CD4-positive, alpha-beta memory T cell (primary cell): ENCODE measurements at regions not wholly inside any gene's neighbourhood (a gene's known extent, or its start where the extent isn't known, plus 50 kb on each side); places are given as distances from the start of the nearest gene placed in this dataset.

Source experiments
- CTCF ChIA-PET: fragments of 350-600 bp; sonication (Branson Sonifier 250); formaldehyde crosslinking; loops from one replicate; lab custom pipeline; 2021; ENCODE audit warnings: inconsistent platforms; ENCODE audit not compliant: partially characterized antibody; lab: Charles Lee
- POLR2A ChIA-PET: fragments of 350-600 bp; sonication (Branson Sonifier 250); formaldehyde crosslinking; loops from one replicate; lab custom pipeline; 2021; ENCODE audit not compliant: partially characterized antibody; lab: Charles Lee
- DNase-seq, 5 donors: peaks; one replicate each; pipeline versions ENCODE4 v3.0.0 to v3.0.0-alpha.2; 2020 to 2022; ENCODE audit warnings: mixed read lengths in 1 of 5
- H3K27ac ChIP-seq: one replicate; pipeline ENCODE4 v1.7.0; 2013; ENCODE audit warnings: low read depth, low read length
- H3K27me3 ChIP-seq: 2 replicates; pipeline ENCODE4 v1.7.0; 2013; ENCODE audit warnings: mild to moderate bottlenecking, low read length, moderate library complexity; ENCODE audit not compliant: insufficient read depth
- H3K36me3 ChIP-seq: 2 replicates; pipeline ENCODE4 v1.7.0; 2013; ENCODE audit warnings: mild to moderate bottlenecking, low read length, moderate library complexity; ENCODE audit not compliant: insufficient read depth
- H3K4me1 ChIP-seq: 2 replicates; pipeline ENCODE4 v1.7.0; 2013; ENCODE audit warnings: mild to moderate bottlenecking, low read length, moderate library complexity; ENCODE audit not compliant: insufficient read depth
- H3K4me3 ChIP-seq, 2 donors: one replicate each; pipeline ENCODE4 v1.7.0; 2013; ENCODE audit warnings: low read length in 2 of 2, mild to moderate bottlenecking in 1 of 2
- H3K9me3 ChIP-seq, 2 donors: one replicate each; pipeline ENCODE4 v1.7.0; 2013; ENCODE audit warnings: low read length in 2 of 2, control low read depth in 1 of 2; ENCODE audit not compliant: control insufficient read depth in 1 of 2
- H3K27ac Mint-ChIP-seq, 7 donors: one replicate each; pipeline ENCODE4 v1.8.0; 2020 to 2021; ENCODE audit warnings: mixed read lengths in 7 of 7, mild to moderate bottlenecking in 6 of 7, inconsistent platforms in 3 of 7, moderate library complexity in 3 of 7
- H3K27me3 Mint-ChIP-seq, 2 donors: one replicate each; pipeline ENCODE4 v1.8.0; 2020 to 2021; ENCODE audit warnings: mixed read lengths in 2 of 2
- H3K36me3 Mint-ChIP-seq, 2 donors: one replicate each; pipeline ENCODE4 v1.8.0; 2020 to 2021; ENCODE audit warnings: mixed read lengths in 2 of 2, inconsistent platforms in 1 of 2, mild to moderate bottlenecking in 1 of 2
- H3K4me1 Mint-ChIP-seq, 4 donors: one replicate each; pipeline ENCODE4 v1.8.0; 2020 to 2021; ENCODE audit warnings: mixed read lengths in 4 of 4, mild to moderate bottlenecking in 1 of 4
- H3K4me3 Mint-ChIP-seq, 8 donors: one replicate each; pipeline ENCODE4 v1.8.0; 2020 to 2021; ENCODE audit warnings: mixed read lengths in 8 of 8, mild to moderate bottlenecking in 7 of 8, moderate library complexity in 6 of 8, inconsistent platforms in 3 of 8
- H3K9me3 Mint-ChIP-seq, 8 donors: one replicate each; pipeline ENCODE4 v1.8.0; 2020 to 2021; ENCODE audit warnings: mixed read lengths in 8 of 8, mild to moderate bottlenecking in 5 of 8, inconsistent platforms in 3 of 8, moderate library complexity in 1 of 8
- intact Hi-C: fragments of 100-400 bp; cut with micrococcal nuclease; formaldehyde crosslinking; loops from one replicate; pipeline ENCODE4 v1.15.1; 2023

DNA sequence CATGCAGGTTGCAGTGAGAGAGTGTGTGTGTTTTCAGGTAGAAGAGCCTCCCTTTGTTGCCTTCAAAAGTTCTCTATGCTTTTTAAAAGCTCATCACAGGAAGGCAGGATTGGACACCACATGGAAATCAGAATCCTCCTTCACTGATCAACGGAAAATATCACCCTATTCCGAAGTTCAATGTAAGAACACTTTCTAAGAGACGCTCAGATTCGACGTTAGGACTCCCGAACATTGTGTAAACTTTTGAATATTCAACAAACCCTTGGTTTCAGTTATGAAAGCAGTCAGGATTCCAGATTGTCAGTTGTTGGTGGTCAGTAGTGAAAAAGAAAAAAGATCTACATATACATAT is 561.4 kb upstream of the ID2 start:
- H3K27me3 Mint-ChIP-seq, result no peaks in the 10 kb centered on the region
- ChIA-PET POLR2A (no interaction called here), CTCF (no interaction called here)
- Histone ChIP-seq H3K27me3 (no peaks in the 10 kb centered on the region), H3K9me3 (no peaks in the 10 kb centered on the region), H3K4me3 (no peak overlapping the region), H3K36me3 (no peaks in the 10 kb centered on the region), H3K27ac (no peak overlapping the region), H3K4me1 (no peaks in the 10 kb centered on the region)
- H3K27ac Mint-ChIP-seq, result peak overlapping the region in 2 of 7 donors; percentile 22 to 42
- H3K36me3 Mint-ChIP-seq, result no peaks in the 10 kb centered on the region
- intact Hi-C loops, result no loop called here
- no peak for DNase-seq
- peaks cover 4 to 10% (median 5%) of the 10 kb centered on the region in 4 donors for H3K4me1 Mint-ChIP-seq
- no peaks in the 10 kb centered on the region for H3K9me3 Mint-ChIP-seq
- H3K4me3 Mint-ChIP-seq, result no peak overlapping the region

DNA sequence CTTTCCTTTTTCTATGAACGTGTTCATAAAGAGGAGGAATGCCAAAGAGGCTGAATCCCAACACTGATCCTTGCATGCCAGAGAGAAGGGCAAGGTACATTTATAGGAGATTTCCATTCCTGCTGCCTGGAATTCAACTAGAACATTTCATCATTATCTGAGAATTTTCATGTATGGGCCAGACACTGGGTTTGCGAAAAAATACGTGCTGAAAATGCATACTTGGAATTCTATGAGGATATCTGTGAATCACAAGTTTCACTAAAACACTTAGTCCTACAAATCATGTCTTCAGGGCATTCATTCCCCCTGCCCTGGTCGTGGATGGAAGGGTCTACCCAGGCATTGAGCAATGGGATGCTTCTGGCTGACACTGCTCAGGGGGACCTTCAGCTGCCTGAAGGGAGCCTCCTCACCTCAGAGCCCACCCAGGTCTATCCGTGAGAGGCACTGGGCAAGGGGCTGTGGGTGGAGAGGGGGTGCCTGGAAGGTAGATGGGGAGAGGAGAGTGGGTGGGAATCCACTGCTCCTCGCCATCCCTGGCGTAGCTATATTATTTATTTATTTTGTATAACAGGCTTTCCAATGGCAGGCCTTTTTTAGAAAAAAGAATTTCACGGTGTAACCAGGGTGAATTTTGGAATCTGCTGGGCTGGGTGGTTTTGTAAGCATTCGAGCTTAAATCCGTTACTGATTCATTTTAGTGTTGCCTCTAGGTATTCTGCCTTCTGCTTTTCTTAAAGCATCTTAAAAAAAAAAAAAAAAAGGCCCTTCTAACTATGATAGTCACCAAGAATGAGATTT is 560.6 kb upstream of the ID2 start:
- H3K9me3 ChIP-seq, result no peaks in the 10 kb centered on the region
- H3K4me3 ChIP-seq, result no peak overlapping the region
- ChIA-PET CTCF (interaction anchor here (0.7 kb wide), 1 partner anchor 310 kb away, joined by 3 read pairs; no protein-coding TSS in a partner anchor), POLR2A (no interaction called here)
- Mint-ChIP-seq H3K9me3 (no peaks in the 10 kb centered on the region), H3K36me3 (peaks cover 0 to 2% of the 10 kb centered on the region in 2 donors), H3K4me3 (no peak overlapping the region), H3K27me3 (no peaks in the 10 kb centered on the region), H3K4me1 (peaks cover 3 to 10% (median 5%) of the 10 kb centered on the region in 4 donors), H3K27ac (no peak overlapping the region)
- no peak overlapping the region for H3K27ac ChIP-seq
- intact Hi-C loops, result no loop called here
- no peaks in the 10 kb centered on the region for H3K36me3 ChIP-seq
- H3K4me1 ChIP-seq, result no peaks in the 10 kb centered on the region
- no peak for DNase-seq
- no peaks in the 10 kb centered on the region for H3K27me3 ChIP-seq

DNA sequence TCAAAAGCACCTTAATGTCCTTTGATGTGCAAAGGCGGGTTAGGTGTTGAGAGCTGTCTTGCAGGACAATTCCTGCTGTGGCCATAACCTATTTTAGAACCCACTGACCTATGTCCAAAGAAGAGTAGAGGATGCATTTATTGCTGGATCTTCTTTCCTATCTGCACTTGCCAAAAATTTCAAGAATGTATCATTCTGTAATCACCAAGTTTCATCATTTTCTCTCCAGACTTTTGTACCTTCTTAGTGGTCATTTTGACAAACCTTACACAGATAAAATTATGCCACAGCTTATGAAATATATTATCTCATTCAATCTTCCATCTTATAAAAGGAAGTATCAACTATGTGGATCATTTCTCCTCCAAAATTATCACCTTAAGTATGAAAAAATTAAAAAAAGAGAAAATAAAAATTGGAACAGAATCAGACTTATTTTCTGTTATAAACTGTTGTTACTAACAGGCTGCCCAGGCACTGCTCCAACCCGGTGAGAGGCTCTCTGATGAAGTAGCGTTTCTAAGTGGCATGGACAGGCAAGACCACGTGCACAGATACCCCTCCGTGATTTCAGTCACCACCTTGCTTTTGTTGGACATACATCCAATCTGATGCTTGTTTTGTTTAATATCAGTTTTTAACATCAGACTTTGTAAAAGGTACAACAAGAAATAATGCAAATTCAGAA is 559.9 kb upstream of the ID2 start:
- ChIA-PET POLR2A (no interaction called here), CTCF (interaction anchor here (0.7 kb wide), 1 partner anchor 309 kb away, joined by 3 read pairs; no protein-coding TSS in a partner anchor)

DNA sequence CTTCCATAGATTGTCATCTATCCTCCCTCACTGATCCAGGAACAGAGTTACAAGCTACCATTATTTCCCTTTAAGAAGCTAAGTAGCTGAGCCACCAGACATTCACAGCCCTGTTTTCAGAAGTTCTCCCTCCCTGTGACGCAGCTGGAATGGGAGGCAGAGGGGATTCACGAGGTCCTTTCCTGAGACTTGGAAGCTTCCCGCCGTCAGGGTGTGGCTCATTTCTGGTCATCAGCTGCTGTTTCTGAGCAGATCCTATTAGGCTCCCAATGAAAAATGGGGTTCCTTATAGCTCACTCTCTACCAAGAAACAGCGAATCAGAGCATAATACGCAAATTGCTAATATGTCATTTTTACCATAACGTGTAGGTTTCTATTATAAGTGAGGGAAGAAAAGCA is 559.3 kb upstream of the ID2 start:
- DNase-seq, result no peak
- H3K9me3 Mint-ChIP-seq, result peaks cover 0 to 2% (median 0%) of the 10 kb centered on the region in 8 donors
- H3K27ac ChIP-seq, result no peak overlapping the region
- POLR2A ChIA-PET, result no interaction called here
- H3K27me3 Mint-ChIP-seq, result no peaks in the 10 kb centered on the region
- no peaks in the 10 kb centered on the region for H3K4me1 ChIP-seq
- H3K27ac Mint-ChIP-seq, result no peak overlapping the region
- intact Hi-C loops, result no loop called here
- H3K9me3 ChIP-seq, result no peaks in the 10 kb centered on the region
- CTCF ChIA-PET, result no interaction called here
- H3K27me3 ChIP-seq, result no peaks in the 10 kb centered on the region
- H3K4me3 ChIP-seq, result no peak overlapping the region
- no peak overlapping the region for H3K4me3 Mint-ChIP-seq
- H3K4me1 Mint-ChIP-seq, result peaks cover 3 to 10% (median 5%) of the 10 kb centered on the region in 4 donors
- H3K36me3 ChIP-seq, result no peaks in the 10 kb centered on the region
- H3K36me3 Mint-ChIP-seq, result peaks cover 0 to 3% of the 10 kb centered on the region in 2 donors

More for the DNA sequence above, 559.9 kb upstream of the ID2 start:
- no peak overlapping the region for H3K27ac Mint-ChIP-seq
- H3K9me3 Mint-ChIP-seq, result no peaks in the 10 kb centered on the region
- no peak overlapping the region for H3K4me3 Mint-ChIP-seq
- intact Hi-C loops, result no loop called here
- H3K36me3 ChIP-seq, result no peaks in the 10 kb centered on the region
- no peaks in the 10 kb centered on the region for H3K4me1 ChIP-seq
- H3K9me3 ChIP-seq, result no peaks in the 10 kb centered on the region
- no peak for DNase-seq
- H3K36me3 Mint-ChIP-seq, result peaks cover 0 to 3% of the 10 kb centered on the region in 2 donors
- H3K4me3 ChIP-seq, result no peak overlapping the region
- no peak overlapping the region for H3K27ac ChIP-seq
- peaks cover 3 to 10% (median 5%) of the 10 kb centered on the region in 4 donors for H3K4me1 Mint-ChIP-seq
- H3K27me3 ChIP-seq, result no peaks in the 10 kb centered on the region
- no peaks in the 10 kb centered on the region for H3K27me3 Mint-ChIP-seq

DNA sequence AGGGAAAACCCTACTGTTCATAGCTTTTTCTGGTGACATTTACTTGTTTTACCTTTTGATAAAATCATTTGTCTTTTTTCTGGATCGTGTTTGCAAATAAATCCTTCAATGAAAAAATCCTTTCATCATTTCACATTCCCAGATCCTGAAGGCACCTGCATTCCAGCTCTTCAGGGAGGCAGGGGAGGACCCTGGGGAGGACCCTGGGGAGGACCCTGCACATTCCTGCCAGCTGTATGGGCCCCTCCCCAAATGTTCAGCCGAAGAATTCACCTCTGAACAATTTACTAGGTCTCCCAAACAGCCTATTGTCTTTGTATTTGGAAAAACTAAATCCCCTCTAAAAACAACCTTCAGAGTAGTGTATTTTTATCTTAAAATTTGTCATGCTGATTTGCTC is 558.4 kb upstream of the ID2 start:
- no peak overlapping the region for H3K27ac Mint-ChIP-seq
- POLR2A ChIA-PET, result no interaction called here
- H3K27me3 ChIP-seq, result no peaks in the 10 kb centered on the region
- no peak overlapping the region for H3K4me3 Mint-ChIP-seq
- peaks cover 0 to 3% of the 10 kb centered on the region in 2 donors for H3K36me3 Mint-ChIP-seq
- peaks cover 3 to 10% (median 5%) of the 10 kb centered on the region in 4 donors for H3K4me1 Mint-ChIP-seq
- intact Hi-C loops, result no loop called here
- H3K27me3 Mint-ChIP-seq, result no peaks in the 10 kb centered on the region
- H3K9me3 Mint-ChIP-seq, result peaks cover 0 to 3% (median under 1%) of the 10 kb centered on the region in 8 donors
- H3K4me1 ChIP-seq, result no peaks in the 10 kb centered on the region
- no peak overlapping the region for H3K4me3 ChIP-seq
- no peaks in the 10 kb centered on the region for H3K36me3 ChIP-seq
- H3K9me3 ChIP-seq, result no peaks in the 10 kb centered on the region
- CTCF ChIA-PET, result no interaction called here
- no peak overlapping the region for H3K27ac ChIP-seq
- no peak for DNase-seq

DNA sequence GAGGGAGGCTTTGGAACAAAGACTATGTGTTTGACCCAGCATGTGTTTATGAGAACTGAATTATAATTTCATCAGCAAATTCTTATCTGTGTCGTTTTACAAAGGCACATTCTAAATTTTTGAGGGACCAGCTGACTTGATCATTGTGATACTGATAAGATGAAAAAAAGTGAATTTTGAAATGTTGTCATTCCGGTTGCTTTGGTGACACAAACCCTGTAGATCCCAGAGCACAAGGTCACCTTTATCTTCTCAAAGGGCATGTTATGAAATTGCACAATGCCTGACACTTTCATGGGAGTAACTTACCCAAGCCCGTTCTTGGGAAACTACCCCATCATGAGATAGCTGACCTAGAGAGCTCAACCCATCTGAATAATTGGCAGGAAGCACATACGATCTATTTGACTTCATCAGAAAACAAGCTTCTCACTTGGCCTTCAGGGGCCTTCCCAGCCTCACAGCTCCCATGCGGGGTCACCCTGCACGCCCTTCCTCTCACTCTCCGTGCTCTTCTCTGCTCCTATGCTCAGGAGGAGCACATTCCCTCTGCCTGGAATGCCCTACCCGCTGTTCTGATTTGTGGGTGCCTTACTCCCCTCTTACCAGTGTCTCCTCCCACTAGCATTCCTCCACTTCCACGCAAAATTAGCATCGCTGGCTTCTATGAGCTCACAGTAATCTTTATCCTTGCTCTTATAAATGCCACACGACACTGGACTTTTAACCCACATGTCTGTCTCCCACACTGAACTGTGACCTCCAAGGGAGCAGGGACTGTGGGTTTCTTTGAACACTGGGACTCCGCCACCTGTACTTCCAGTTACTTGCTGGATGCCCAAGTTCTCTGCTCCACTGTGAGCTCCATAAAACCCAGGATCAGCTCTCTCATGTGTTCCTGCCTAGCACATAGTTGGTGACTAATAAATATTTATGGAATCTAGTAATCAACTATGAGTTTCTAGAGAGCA is 555.8 kb upstream of the ID2 start:
- H3K9me3 ChIP-seq, result no peaks in the 10 kb centered on the region
- no peaks in the 10 kb centered on the region for H3K4me1 ChIP-seq
- H3K27ac ChIP-seq, result no peak overlapping the region
- no peak overlapping the region for H3K4me3 Mint-ChIP-seq
- peaks cover 0 to 7% (median 3%) of the 10 kb centered on the region in 8 donors for H3K9me3 Mint-ChIP-seq
- ChIA-PET POLR2A (no interaction called here), CTCF (interaction anchor here (0.6 kb wide), 1 partner anchor 53 kb away, joined by 3 read pairs; no protein-coding TSS in a partner anchor)
- no peak overlapping the region for H3K4me3 ChIP-seq
- no peak for DNase-seq
- H3K27ac Mint-ChIP-seq, result no peak overlapping the region
- H3K4me1 Mint-ChIP-seq, result no peaks in the 10 kb centered on the region
- intact Hi-C loops, result no loop called here
- no peaks in the 10 kb centered on the region for H3K36me3 ChIP-seq
- peaks cover 0 to 3% of the 10 kb centered on the region in 2 donors for H3K36me3 Mint-ChIP-seq
- H3K27me3 Mint-ChIP-seq, result no peaks in the 10 kb centered on the region
- H3K27me3 ChIP-seq, result no peaks in the 10 kb centered on the region
